Non-pigmented ciliary epithelial cell (primary cell): ENCODE measurements at regions not wholly inside any gene's neighbourhood (a gene's known extent, or its start where the extent isn't known, plus 50 kb on each side); places are given as distances from the start of the nearest gene placed in this dataset.
"Not testable (repeated sequence)": the region's sequence is repeated elsewhere in the genome, so short reads cannot be mapped to it uniquely, and the experiment has no call there.

ENCODE experiments used
- DNase-seq: peaks from one replicate; pipeline ENCODE4 v3.0.0-alpha.2; 2010; ENCODE audit warnings: low read depth

DNA sequence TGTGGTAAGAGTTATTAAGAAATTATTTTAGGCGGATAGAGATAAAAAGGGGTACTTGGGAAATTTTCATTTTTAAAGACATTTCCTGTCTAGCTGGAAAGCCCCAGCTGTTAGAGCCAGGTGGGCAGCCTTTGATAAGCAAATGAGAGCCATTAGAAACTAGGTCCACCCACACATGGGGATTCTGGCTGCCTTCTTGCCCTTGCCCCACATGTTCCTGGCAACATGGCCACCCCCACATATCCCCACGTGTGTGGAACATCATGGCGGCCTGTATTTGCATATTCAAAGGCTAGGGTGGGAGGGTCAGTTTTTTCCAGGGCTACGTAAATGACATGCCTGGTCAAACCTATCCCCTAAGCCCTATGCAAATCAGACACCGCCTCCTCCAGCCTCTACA lies 1382.1 kb downstream of the AACS start:
- no peak for DNase-seq

DNA sequence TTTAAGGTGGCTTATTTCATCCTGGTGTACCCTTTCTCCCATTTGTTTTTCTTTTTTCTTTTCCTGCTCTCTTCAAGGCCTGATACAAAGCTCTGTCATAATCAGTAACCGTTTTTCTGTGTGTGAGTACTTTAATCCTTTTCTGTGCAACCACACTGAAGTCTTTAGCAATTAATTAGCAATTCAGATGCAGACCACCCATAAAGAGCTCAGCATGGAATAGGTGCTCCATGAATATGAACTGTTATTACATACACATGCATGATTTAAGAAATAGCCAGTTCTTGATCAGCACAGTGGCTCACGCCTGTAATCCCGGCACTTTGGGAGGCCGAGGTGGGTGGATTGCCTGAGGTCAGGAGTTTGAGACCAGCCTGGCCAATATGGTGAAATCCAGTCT lies 1386.6 kb downstream of the AACS start:
- DNase-seq: no peak

DNA sequence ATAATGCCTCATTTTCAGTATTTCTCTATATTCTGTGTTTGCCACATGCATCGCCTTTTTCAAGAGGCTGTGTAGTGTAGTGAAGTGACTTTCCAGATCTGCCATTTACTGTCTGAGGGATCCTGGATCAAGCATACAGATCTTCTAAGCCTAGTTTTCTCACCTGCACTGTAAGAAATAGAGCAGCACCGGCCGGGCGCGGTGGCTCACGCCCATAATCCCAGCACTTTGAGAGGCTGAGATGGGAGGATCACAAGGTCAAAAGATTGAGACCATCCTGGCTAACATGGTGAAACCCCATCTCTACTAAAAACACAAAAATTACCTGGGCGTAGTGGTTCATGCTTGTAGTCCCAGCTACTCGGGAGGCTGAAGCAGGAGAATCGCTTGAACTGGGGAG lies 1387.5 kb downstream of the AACS start:
- DNase-seq: not testable (repeated sequence)

GRCh38 chr12:126454581-126454980 lies 1389.3 kb downstream of the AACS start:
- DNase-seq: no peak

DNA sequence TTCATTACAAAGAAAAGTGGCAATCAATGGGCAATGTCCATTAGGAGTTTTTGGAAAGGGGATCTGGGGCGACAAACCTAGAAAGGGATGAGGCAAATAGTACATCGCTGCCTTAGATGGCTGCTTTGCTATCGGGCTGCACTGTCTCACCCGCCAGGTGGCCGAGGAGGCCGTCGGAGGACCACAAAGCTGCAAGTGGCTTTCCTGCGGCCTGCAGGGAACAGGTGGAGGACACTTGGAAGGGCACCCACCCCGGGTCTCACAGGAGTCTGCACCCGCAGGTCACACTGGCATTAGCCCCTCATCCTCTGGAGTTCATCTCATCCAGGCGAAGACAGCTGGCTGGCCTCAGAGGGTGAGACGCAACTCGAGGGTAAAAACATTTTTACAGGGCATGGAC lies 1392.5 kb downstream of the AACS start:
- DNase-seq: no peak

GRCh38 chr12:126464153-126464552 lies 1398.9 kb downstream of the AACS start:
- DNase-seq: no peak

DNA sequence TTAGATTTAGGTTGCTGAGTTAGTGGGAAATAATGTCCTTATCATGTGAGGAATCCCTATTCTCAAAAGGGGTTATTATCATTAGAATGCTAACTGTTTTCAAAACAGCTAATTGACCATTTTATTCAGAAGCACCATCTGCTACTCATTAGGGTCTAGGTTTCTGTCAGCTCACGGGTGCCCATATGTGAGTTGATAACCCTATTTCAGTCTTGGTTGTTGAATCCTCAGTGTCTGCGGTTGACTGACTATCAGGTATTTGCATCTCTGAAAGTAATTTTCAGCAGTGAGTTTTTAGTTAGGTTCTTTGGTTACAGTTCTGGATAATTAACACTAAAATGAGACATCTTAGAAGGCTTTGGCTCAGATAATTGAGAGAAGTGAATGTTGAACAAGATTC lies 1404.0 kb downstream of the AACS start:
- no peak for DNase-seq

DNA sequence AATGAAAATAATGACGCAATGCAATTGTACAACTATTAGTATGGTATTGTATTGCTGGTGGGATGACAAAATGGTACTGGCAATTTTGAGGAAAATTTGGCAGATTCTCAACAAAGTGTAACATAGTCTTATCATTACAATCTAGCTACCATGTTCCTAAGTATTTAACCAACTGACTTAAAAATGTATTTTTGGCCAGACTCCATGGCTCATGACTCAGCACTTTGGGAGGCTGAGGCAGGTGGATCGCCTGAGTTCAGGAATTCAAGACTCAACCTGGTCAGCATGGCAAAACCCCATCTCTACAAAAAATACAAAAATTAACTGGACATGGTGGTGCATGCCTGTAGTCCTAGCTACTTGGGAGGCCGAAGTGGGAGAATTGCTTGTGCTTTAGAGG lies 1409.5 kb downstream of the AACS start:
- no peak for DNase-seq

GRCh38 chr12:126480451-126480850 lies 1415.2 kb downstream of the AACS start:
- DNase-seq: no peak

GRCh38 chr12:126481688-126482087 lies 1416.5 kb downstream of the AACS start:
- DNase-seq: no peak

DNA sequence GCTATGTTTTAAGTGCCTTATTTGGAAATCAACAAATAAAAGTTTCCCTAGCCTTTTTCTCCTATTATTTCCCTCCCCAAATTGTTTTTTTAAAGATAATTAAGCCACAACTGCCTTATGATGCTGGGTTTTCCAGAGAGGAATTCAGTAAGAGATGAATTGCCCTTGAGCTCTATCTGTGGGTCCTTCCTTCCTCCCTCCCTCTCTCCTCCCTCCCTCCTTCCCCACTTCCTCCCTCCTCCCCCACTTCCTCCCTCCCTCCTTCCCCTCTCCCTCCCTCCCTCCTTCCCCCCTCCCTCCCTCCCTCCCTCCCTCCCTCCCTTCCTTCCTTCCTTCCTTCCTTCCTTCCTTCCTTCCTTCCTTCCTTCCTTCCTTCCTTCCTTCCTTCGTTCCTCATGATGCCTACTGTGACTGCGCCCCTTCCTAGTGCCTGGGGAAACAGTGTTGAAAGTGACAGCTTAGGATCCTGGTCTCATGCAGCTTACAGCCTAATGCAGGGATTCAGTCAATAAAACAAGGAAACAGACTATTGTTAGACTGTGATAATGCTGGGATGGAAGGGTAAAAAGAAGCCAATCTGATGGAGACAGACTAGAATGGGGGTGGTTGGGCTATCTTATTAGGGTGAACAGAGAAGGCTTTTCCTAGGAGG lies 1417.1 kb downstream of the AACS start:
- no peak for DNase-seq

- DNase-seq: peak; percentile 55
These were observed 1418.2 kb downstream of the AACS start for GRCh38 chr12:126483145-126484068.

GRCh38 chr12:126487431-126487980 lies 1422.3 kb downstream of the AACS start:
- no peak for DNase-seq

- DNase-seq: no peak
These were observed 1423.6 kb downstream of the AACS start for GRCh38 chr12:126488806-126489205.

DNA sequence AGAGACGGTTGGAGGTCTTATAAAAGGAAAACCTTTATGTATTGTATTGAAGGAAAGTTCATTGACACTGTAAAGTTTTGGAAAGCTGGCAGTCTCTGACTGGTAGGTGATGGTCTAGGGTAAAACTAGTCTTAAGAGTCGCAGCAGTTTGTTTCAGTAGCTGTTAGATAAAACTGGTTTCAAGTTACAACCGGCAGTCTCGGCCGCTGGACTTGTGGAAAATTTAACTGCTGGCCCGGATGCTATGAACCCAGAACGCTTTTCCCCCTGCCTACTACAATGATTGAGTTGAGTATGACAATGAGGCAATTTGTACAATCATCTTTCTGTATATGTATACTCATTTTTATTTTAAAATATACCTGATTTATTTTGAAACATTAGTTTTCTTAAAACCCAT lies 1426.9 kb downstream of the AACS start:
- no peak for DNase-seq

- DNase-seq: no peak
These were observed 1428.3 kb downstream of the AACS start for GRCh38 chr12:126493366-126494108.

DNA sequence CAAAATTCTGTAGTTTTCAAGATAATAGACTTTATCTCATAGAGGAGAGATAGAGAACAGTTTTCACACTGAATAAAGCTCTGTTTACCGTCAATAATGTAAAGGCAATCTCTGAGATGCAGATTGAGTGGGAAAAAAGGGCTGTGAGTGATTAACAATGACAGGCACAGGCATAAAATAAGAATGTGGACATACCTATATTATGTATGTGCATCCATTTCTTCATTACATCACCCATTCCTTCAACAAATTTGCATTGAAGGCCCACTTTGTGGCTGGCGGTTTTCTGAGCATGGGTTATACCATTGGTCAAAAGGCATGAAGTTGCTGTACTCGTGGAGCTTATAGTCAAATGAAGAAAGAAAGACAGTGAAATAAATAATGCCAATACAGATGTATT lies 1431.0 kb downstream of the AACS start:
- DNase-seq: no peak

DNA sequence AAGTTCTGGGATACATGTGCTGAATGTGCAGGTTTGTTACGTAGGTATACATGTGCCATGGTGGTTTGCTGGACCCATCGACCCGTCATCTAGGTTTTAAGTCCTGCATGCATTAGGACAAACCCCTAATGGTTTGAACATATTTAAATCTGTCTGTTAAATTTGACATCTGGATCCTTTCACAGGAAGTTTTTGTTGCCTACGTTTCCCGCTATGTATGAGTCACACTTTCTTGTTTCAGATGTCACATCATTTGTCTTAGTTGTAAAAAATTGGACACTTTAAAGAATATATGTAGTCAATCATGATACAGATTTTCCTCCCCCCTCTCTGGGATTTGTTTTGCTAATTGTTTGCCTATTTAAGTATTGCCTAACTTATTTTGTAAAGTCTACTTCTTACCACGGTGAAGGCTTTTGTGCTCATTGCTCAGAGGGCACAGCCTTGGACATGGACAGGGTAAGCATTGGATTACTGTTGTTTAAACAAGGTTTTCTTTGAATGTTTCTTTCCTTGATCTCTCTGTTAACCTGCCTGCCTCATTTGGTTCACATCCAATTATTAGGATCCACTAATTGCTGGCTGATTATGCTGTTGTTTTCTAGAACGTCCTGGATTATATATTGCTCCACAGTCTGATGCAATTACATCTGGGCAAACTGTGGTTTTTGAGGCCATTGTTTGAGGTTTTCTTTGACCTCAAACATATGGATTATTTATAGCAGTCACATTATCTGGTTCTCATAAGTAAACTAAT lies 1441.4 kb downstream of the AACS start:
- no peak for DNase-seq

DNA sequence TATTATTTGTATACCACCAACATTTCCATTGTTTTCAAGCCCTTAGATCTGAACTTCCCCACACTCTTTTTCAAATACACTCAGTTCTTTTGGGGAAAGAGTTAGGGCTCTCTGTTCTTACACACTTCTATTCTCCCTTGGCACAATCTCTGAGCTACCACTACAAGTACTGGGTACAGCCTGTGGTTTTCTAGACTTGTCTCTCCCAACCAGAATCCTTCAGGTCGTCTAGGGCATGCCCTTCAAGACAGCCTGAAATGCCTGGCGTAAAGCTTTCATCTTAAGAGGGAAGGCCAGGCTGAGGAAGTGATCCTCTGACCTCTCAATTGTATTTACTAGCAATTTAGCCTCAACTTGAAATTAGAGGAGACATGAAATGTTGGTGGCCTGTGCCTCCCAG lies 1442.0 kb downstream of the AACS start:
- no peak for DNase-seq

GRCh38 chr12:126509572-126509971 lies 1444.3 kb downstream of the AACS start:
- no peak for DNase-seq

- no peak for DNase-seq
These were observed 1445.4 kb downstream of the AACS start for GRCh38 chr12:126510630-126511029.
